Gastrocnemius medialis (tissue), 4 donors: ENCODE measurements at regions not wholly inside any gene's neighbourhood (a gene's known extent, or its start where the extent isn't known, plus 50 kb on each side); places are given as distances from the start of the nearest gene placed in this dataset.
"Not testable (repeated sequence)": the region's sequence is repeated elsewhere in the genome, so short reads cannot be mapped to it uniquely, and the experiment has no call there.

Source experiments
- ATAC-seq, 2 donors: fragments of 150-250 bp; one replicate each; pipeline ENCODE4 v1.9.1; 2016
- DNase-seq, 2 donors: peaks; one replicate each; pipeline ENCODE4 v3.0.0-alpha.2; 2019
- H3K27ac ChIP-seq, 4 donors: fragments of 200-600 bp; sonication (generic); 1 replicate in 1 of 4; 2 replicates in 3 of 4; pipeline ENCODE4 v1.5.1; 2016 to 2018; ENCODE audit warnings: mild to moderate bottlenecking in 2 of 4, moderate library complexity in 1 of 4
- H3K27me3 ChIP-seq, 3 donors: fragments of 200-600 bp; sonication (generic) in 2 of 3; 1 replicate in 1 of 3; 2 replicates in 2 of 3; pipeline versions ENCODE4 v1.5.1 to v1.6.0; 2016 to 2019; ENCODE audit warnings: mild to moderate bottlenecking in 1 of 3, moderate library complexity in 1 of 3
- H3K36me3 ChIP-seq, 2 donors: fragments of 200-600 bp; sonication (generic) in 1 of 2; one replicate each; pipeline ENCODE4 v1.5.1; 2017 to 2018
- H3K4me1 ChIP-seq, 2 donors: fragments of 200-600 bp; sonication (generic) in 1 of 2; one replicate each; pipeline ENCODE4 v1.5.1; 2016 to 2017; ENCODE audit warnings: mild to moderate bottlenecking in 2 of 2
- H3K4me3 ChIP-seq, 4 donors: fragments of 200-600 bp; sonication (generic) in 3 of 4; 1 replicate in 1 of 4; 2 replicates in 3 of 4; pipeline ENCODE4 v1.5.1; 2016 to 2019; ENCODE audit warnings: mild to moderate bottlenecking in 2 of 4
- H3K9me3 ChIP-seq, 3 donors: fragments of 200-600 bp; sonication (generic) in 2 of 3; 1 replicate in 1 of 3; 2 replicates in 2 of 3; pipeline ENCODE4 v1.5.1; 2016 to 2019
- in situ Hi-C, 4 donors: fragments of 200-750 bp; cut with MboI; loops; one replicate each; pipeline versions ENCODE4 v1.15.0 to v1.8.0; 2017; ENCODE audit warnings: low sequenced_read_pairs in 4 of 4
- intact Hi-C: fragments of 100-400 bp; cut with DNase I; formaldehyde crosslinking; loops from one replicate; pipeline ENCODE4 v1.15.1; 2023; ENCODE audit warnings: low total_unique reads

DNA sequence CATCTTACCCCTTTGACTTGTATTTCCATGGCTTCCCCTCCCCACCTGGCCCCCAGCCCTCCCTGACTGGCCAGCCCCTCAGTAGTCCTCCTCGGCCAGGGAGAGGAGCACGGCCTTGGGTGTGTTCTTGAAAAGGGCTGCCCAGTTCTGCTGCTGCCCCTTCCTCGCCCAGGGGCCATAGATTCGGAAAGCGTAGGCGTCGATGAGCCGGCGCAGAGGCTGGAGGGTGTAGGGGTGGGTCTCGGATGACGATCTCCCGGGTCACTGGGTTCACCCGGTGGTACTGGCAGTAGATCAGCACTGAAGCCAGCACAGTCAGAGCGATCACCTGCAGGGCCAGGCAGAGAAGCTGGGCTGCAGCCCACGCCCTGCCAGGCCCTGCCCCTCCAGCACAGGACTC, 71.7 kb downstream of the ZNF479 start:
- H3K27me3 ChIP-seq, ATAC-seq, DNase-seq, H3K27ac ChIP-seq, H3K4me1 ChIP-seq, H3K4me3 ChIP-seq, intact Hi-C loops, in situ Hi-C loops, H3K36me3 ChIP-seq, H3K9me3 ChIP-seq: not testable (repeated sequence)

DNA sequence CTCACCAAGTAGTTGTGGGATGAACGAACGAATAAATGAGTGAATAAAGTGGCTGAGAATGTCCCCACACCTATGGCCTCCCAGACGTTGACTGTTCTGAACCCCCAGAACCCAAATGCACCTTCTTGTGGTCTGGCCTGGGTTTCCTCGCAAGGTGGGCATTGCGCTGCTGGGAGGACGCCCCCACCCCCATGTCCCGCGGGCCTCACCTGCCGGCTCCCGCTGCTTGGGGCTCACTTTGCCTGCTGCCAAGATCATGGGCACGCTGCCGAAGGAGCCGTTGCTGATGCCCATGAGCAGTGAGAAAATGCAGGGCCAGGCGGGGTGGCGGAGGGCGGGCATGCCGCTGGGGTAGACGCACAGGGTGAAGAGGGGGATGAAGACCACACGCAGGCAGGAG, 115.9 kb downstream of the ZNF479 start:
- H3K27me3 ChIP-seq, intact Hi-C loops, H3K4me1 ChIP-seq, ATAC-seq, H3K9me3 ChIP-seq, H3K36me3 ChIP-seq, H3K27ac ChIP-seq, DNase-seq, H3K4me3 ChIP-seq, in situ Hi-C loops: not testable (repeated sequence)

DNA sequence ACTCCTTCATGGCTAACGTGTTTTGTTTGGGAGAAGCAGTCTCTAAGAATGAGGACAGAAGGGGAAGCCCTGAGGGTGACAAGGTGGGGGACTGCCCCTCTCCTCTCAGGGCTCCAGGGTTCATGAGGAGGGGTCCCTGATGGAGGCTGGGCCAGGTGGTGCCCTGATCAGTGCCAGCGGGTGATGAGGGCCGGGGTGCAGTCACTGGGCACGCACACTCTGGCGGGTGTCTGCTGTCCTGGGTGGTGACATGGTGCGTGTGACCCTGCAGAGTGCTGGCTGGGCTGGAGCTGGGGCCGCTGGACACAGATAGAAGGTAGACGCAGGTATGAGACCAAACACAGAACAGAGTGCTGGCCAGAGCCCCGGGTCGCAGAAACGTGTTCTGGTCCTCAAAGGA, 118.5 kb downstream of the ZNF479 start:
- H3K4me3 ChIP-seq, DNase-seq, intact Hi-C loops, H3K27me3 ChIP-seq, H3K4me1 ChIP-seq, in situ Hi-C loops, H3K36me3 ChIP-seq, H3K9me3 ChIP-seq, H3K27ac ChIP-seq, ATAC-seq: not testable (repeated sequence)

DNA sequence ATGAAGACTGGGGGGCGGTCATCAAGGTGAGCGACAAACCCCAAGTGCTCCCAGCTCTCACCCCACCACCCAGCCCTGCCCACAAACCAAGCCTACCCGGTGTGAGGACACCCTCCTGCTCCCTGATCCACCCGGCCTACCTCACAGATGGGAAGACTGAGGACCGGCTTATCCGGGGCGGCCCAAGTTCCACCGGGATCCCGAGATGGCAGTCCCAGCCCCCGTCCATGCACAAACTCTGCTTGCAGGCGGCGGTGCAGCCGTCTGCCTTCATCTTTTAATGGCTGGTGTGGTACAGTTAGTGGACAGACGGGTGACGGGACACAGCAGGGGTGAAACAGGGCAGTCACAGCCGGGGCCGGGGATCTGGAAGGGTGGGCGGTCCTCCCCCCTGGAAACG, 119.3 kb downstream of the ZNF479 start:
- H3K36me3 ChIP-seq, H3K4me3 ChIP-seq, intact Hi-C loops, in situ Hi-C loops, DNase-seq, H3K27ac ChIP-seq, H3K4me1 ChIP-seq, ATAC-seq, H3K9me3 ChIP-seq, H3K27me3 ChIP-seq: not testable (repeated sequence)

DNA sequence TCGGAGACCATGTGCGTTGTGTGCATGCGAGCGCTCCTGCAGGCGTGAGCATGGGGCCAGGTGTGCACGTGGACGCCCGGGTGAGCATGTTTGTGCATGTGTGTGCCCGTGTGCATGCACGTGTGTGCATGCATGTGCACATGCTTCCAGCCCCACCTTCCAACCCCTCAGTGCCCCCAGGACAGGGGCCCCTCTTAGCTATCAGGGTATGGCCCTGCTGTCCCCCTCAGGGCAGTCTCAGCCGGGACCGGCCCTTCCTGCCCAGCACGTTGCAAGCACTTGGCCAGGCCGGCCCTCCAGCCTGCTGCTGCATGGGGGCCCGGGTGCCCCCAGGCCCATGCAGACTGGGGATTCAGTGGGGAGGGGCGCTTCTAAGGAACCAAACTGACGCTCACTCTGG, 123.0 kb downstream of the ZNF479 start:
- H3K9me3 ChIP-seq, ATAC-seq, intact Hi-C loops, H3K27me3 ChIP-seq, in situ Hi-C loops, H3K27ac ChIP-seq, H3K36me3 ChIP-seq, H3K4me1 ChIP-seq, DNase-seq, H3K4me3 ChIP-seq: not testable (repeated sequence)

DNA sequence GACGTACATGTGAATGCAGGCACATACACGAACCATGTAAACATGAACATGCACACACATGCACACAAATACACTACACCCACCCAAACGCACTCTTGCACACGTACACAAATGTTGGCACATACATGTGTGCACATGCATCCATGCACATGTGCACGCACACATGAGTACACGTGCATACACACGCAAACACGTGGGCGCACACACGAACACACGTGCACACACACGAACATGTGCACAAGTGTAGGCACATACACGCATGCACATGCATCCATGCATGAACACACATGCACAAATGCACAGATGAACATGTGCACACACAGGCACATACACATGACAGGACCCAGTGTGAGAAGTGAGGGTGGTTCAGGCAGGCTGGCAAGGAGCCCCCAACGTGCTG, 126.3 kb downstream of the ZNF479 start:
- H3K4me3 ChIP-seq, H3K4me1 ChIP-seq, H3K27me3 ChIP-seq, H3K9me3 ChIP-seq, intact Hi-C loops, H3K36me3 ChIP-seq, H3K27ac ChIP-seq, DNase-seq, in situ Hi-C loops, ATAC-seq: not testable (repeated sequence)

DNA sequence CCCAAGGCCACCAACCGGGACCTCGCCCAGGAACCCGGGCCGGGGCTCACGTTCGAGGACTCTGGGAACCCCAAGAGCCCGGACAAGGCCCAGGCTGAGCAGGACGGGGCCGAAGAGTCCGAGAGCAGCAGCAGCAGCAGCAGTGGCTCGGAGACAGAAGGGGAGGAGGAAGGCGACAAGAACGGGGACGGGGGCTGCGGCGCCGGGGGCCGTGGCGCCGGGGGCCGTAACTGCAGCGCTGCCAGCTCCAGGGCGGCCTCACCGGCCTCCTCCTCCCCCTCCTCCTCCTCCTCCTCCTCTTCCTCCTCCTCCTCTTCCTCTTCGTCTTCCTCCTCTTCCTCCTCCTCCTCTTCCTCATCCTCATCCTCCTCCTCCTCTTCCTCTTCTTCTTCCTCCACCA, 128.4 kb downstream of the ZNF479 start:
- H3K27ac ChIP-seq, intact Hi-C loops, H3K9me3 ChIP-seq, H3K36me3 ChIP-seq, ATAC-seq, H3K27me3 ChIP-seq, DNase-seq, H3K4me1 ChIP-seq, H3K4me3 ChIP-seq, in situ Hi-C loops: not testable (repeated sequence)

DNA sequence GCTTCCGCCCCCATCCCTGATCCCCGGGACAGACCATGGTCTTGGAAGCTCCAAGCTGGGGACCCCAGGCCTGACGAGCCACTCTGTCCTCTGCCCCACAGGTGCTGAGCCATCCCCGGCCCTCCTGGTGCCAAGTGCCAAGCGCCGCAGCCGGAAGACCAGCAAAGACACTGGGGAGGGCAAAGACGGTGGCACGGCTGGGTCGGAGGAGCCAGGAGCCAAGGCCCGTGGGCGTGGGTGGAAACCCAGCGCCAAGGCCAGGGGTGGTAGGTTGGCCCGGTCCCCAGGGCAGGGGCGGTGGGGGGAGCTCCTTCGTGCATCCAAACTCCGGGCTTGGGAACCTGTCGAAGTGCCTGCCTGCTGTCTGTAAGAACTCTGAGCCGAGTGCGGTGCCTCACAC, 130.3 kb downstream of the ZNF479 start:
- intact Hi-C loops, H3K4me3 ChIP-seq, H3K36me3 ChIP-seq, H3K9me3 ChIP-seq, H3K27me3 ChIP-seq, ATAC-seq, DNase-seq, H3K27ac ChIP-seq, in situ Hi-C loops, H3K4me1 ChIP-seq: not testable (repeated sequence)

DNA sequence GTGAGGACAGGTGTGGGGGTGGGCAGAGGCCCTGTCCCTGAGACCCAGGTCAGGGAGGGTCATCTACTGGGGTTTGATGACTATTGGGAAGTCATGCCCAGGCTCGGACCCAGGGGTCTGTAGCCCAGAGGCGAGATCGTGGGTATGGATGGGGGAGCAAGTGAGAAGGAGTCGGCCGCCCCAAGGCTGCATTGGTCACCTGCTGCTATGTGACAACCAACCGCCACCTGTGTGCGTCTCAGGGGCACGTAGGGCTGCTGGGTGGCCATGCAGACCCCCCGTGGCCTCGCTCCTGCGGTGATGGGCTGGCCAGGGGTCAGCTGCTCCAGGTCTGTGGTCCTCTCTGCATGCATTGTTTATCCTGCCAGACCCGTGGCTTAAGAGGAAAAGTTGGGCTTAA, 138.5 kb downstream of the ZNF479 start:
- H3K27me3 ChIP-seq, H3K36me3 ChIP-seq, DNase-seq, ATAC-seq, in situ Hi-C loops, H3K9me3 ChIP-seq, intact Hi-C loops, H3K27ac ChIP-seq, H3K4me1 ChIP-seq, H3K4me3 ChIP-seq: not testable (repeated sequence)

DNA sequence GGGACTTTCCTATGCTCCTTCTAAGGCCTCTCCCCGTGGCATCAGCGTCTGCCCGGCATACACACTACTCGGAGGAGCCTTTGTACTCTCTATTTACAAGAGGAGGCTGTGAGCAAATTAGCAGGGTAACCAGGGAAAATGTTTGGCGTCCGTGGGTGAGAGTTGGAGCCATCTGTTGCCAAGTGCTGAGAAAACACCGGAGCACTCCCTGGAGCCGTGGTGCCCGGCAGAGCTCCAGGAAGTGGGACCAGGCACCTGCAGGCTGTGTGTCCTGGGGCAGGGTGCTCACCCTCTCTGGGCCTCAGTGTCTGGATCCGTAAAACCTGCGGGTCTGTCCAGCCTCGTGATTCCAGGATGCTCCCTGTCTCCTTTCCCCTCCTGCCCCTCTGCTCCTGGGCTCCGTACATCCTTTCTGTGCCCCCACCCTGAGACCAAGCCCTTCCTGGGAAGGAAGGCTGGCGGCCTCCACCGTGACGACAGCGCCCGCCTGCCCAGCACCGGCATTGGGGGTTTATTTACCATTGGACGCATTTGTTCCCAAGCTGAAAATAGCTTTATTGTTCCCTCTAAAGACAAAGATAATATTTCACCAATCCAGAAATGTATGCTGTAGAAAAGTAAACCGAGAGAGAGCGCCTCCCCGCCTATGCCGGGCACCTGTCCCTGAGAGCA, 174.4 kb downstream of the ZNF479 start:
- H3K36me3 ChIP-seq: not testable (repeated sequence)

DNA sequence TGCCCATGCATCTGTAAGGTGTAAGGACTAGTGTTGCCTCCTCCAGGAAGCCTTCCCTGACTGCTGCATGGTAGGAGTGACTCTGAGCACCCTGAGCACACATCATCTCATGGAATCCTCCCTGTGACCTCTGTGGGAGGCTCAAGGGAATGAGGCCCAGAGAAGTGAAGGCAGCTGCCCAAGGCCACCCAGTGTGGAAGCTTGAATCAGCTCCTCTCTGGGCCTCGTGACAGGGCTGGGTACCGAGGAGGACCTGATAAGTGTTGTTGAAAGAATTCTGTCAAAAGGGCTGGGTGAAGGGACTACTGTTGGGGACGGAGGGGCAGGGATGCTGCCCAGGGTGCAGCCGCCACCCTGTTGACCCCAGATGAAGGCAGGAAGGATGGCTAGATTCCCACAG, 175.2 kb downstream of the ZNF479 start:
- in situ Hi-C loops, H3K27me3 ChIP-seq, ATAC-seq: not testable (repeated sequence)

More for the DNA sequence above, 174.4 kb downstream of the ZNF479 start:
- H3K9me3 ChIP-seq, H3K27me3 ChIP-seq, H3K27ac ChIP-seq, intact Hi-C loops, DNase-seq, H3K4me1 ChIP-seq, ATAC-seq, H3K4me3 ChIP-seq, in situ Hi-C loops: not testable (repeated sequence)

DNA sequence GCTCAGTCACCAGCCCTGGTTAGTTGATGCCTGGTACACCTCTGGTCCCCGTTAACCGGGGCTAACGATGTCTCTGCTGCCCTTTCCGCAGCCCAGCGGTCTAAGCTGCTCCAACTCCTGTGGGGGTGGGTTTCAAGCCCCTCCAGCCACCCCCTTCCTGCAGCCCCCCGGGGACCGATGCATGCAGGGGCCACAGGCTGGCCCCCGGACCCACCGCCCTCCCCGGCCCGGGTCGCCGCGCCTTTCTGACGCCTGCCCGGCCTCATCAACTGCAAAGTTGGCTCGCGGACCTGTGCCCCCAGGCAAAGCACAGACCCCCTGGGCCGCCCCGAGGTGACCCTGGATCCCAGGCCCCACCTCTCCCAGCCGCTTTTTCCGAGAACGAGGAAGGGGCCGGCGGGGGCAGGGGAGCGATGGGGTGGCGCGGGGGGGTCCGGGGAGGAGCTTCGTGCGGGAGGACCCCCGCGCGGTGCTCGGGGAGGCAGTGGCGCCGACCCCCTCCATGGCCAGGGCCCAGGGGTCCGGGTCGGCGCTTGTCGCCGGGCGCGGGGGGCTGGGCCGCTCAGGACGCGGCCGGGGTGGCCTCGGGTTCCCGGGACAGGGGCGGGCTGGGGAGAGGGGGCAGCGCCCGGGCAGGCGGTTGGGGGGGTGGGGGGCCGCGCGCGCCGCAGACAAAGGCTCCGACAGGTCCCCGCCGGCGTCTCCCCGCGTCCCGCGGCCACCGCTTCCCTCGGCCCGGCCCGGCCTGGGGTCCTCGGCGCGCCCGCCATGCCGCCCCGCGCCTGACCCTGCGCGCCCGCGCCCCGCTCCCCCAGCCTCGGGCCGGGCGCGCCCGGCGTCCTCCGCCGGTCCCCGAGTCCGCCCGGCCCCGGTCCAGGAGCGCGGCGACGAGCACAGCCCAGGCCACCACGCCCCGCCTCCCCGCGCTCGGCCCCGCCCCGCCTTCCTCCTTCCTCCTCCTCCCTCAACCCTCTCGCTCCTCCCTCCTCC, 183.6 kb downstream of the ZNF479 start:
- DNase-seq, in situ Hi-C loops, H3K27me3 ChIP-seq, ATAC-seq, H3K36me3 ChIP-seq, H3K4me1 ChIP-seq, H3K9me3 ChIP-seq, H3K4me3 ChIP-seq, H3K27ac ChIP-seq, intact Hi-C loops: not testable (repeated sequence)

More for the DNA sequence above, 175.2 kb downstream of the ZNF479 start:
- H3K9me3 ChIP-seq, H3K4me3 ChIP-seq, DNase-seq, H3K27ac ChIP-seq, H3K36me3 ChIP-seq, intact Hi-C loops, H3K4me1 ChIP-seq: not testable (repeated sequence)
